ENCODE measurements at regions not wholly inside any gene's neighbourhood (a gene's known extent, or its start where the extent isn't known, plus 50 kb on each side); places are given as distances from the start of the nearest gene placed in this dataset.

- DNase-seq = no peak
Observed at GRCh38 chr2:120520454-120520853, 174.5 kb downstream of the INHBB start.

DNA sequence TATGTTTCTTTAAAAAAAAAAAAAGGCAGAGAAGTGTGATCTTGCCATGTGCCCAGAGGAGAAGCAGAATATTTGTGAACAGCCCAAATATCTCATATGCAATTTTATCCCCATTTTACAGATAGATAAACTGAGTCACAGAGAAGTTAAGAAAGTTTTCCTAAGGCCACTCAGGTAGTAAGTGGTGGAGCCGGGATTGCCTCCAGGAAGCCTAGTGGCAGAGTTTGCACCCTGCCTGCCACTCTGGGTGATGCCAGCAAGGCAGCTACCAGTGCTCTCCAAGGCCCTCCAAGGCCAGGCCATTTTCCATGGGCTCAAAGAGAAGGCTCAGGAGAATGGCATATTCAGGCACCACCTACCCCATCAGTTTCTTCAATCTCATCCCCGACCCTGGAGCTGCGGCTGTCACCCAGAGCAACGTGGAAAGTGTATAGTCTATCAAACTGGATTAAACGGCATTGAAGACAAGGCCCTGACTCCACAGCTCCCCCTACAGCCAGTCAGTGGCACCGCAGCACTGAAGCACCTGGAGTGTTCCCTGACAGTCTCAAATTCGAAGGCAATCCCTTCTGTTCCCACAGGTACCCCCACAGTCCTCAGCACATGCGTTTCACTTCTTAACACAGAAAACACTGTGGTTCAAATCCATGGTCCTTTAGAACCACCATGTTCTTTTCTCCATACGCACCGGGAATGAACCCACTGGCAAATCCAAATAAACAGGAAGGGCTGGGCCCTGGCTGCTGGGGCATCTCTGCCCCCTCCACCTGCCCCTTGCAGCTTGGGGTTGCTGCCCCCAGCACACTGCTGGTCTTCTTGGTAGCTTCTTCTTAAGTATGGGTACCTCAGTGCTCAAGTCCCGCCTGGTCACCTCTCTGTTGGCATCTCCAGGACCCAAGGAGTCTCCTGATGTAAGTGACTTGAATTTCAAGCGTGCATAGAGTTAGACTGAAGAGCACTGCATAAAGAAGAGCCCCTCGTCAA lies 175.3 kb downstream of the INHBB start:
- DNase-seq = no peak

- DNase-seq = no peak
Observed at GRCh38 chr2:120522151-120522751, 176.3 kb downstream of the INHBB start.

DNA sequence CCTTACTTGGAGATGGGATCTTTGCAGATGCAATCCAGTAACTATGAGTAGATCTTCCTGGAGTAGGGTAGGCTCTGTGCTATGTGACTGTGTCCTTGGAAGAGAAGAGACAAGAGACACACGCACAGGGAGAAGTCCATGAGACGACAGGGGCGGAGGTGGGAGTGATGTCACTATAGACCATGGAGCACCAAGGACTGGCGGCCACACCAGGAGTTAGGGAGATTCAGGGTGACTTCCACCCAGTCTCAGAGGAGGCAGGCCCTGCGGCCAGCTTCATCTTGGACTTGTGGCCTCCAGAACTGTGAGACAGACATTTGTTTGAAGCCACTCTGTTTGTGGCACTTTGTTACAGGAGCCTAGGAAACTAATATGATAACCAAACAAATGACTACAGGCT lies 177.8 kb downstream of the INHBB start:
- no peak for DNase-seq

GRCh38 chr2:120524174-120524573 lies 178.2 kb downstream of the INHBB start:
- no peak for DNase-seq

- no peak for DNase-seq
Observed at GRCh38 chr2:120525056-120526046, 179.4 kb downstream of the INHBB start.

DNA sequence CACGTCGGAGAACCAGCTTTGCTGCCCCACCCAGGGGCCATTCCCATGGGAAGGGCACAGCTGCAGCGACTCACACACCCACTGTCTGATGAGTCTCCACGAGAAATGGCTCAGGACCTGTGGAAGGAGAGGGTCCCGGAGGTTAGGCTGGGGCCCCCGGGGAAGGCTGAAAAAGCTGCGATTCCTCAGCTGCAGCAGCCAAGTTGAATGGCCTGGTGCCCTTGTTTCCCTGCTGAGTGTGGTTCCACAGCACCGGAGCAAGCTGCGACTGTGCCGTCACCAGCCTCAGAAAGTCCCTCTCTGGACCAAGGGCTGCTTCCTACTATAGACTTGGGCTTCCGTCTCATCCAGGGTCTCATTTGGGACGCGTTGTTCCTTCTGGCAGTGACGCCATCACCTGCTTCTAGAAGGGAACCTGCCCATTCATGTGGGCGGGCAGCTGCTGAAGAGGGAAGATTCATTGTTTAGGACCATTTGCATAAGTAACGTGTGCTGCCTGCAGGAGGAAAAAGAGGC lies 180.2 kb downstream of the INHBB start:
- no peak for DNase-seq

GRCh38 chr2:120526997-120527945 lies 181.3 kb downstream of the INHBB start:
- no peak for DNase-seq

GRCh38 chr2:120528051-120528692 lies 182.2 kb downstream of the INHBB start:
- no peak for DNase-seq

- no peak for DNase-seq
Observed at GRCh38 chr2:120528693-120529076, 182.7 kb downstream of the INHBB start.

DNA sequence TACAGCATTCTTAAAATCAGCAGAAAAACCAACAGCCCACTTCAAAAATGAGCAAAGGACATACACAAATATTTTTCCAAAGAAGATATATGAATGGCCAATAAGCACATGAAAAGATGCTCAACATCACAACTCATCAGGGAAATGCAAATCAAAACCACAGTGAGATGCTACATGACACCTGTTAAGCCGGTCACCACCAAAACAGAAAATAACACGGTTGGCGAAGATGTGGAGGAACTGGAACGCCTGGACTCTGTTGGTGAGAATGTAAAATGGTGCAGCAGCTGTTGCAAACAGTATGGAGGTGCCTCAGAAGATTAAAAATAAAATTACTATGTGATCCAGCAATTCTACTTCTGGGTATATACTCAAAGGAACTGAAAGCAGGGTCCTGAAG lies 184.8 kb downstream of the INHBB start:
- DNase-seq = no peak

GRCh38 chr2:120531365-120531764 lies 185.4 kb downstream of the INHBB start:
- DNase-seq = no peak

GRCh38 chr2:120531863-120532600 lies 186.1 kb downstream of the INHBB start:
- DNase-seq = no peak

GRCh38 chr2:120533625-120534024 lies 187.7 kb downstream of the INHBB start:
- no peak for DNase-seq

DNA sequence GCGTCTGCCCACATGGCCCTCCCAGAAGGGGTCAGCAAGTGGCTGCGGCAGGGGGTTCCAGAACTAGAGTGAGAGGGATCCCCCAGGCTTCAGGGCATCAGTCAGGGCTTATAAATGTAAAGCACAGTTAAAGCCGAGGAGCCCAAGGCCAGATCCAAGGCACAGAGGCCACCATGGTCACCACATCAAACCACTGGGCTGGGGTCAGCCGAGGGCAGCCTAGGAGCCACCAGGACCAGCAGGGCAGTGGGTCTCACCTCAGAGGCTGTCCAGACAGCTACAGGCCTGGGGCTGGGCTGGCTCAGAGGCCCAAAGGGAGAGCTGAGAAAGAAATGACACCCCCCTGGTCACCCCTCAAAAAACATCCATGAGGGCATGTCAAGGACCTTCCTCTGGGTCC lies 188.5 kb downstream of the INHBB start:
- DNase-seq = no peak

DNA sequence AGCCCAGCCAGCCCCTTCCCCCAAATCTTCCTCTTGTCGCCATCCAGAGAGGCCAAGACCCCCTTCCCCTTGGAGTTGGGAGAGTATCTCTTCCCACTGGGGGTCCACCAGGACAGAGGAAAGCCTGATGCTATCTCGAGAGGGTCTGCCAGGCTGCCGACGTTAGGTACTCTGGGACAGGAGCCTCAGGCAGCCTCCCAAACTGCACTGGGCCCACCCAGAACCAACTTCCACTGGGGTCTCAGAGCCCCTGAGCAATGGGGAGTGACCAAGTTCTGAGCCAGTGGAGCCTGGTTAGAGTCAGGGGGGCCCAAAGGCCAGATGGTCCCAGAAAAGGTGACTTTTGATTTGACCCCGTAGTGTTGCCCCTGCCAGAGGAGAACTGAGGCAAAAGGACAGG lies 189.1 kb downstream of the INHBB start:
- DNase-seq = no peak

DNA sequence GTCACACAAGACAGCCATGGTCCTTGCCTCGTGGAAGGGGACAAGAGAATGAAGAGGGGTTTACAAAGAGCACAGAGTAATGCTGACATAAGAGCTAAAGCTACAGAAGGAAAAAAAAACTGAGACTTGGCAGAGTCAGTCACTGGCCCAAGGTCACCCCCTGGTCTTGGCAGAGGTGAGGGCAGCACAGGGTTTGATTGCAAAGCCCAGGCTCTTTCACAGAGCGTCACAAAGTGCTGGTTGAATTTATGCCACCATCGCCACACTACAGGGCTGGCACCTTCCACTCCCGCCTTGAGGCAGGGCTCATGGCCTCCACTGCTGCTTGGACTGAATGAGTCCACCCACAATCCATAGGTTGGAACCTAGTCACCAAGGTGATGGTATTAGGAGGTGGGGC lies 190.2 kb downstream of the INHBB start:
- DNase-seq = no peak

- no peak for DNase-seq
Observed at GRCh38 chr2:120538691-120539423, 192.9 kb downstream of the INHBB start.

- no peak for DNase-seq
Observed at GRCh38 chr2:120539424-120539936, 193.5 kb downstream of the INHBB start.

All from activated T-cell treated with anti-CD3 and anti-CD28 coated beads for 4 hours (primary cell).